AG04449 (cell line): ENCODE measurements at regions not wholly inside any gene's neighbourhood (a gene's known extent, or its start where the extent isn't known, plus 50 kb on each side); places are given as distances from the start of the nearest gene placed in this dataset.

Experiments
- CTCF ChIA-PET: fragments of 350-600 bp; formaldehyde crosslinking; extraction: SDS; loops from one replicate; lab custom pipeline; 2021; ENCODE audit warnings: antibody characterized with exemption; lab: Yijun Ruan, JAX
- POLR2A ChIA-PET: fragments of 400-600, 350-600 bp; formaldehyde crosslinking; extraction: SDS; loops from one replicate; lab custom pipeline; 2020; ENCODE audit warnings: antibody characterized with exemption, inconsistent platforms; lab: Yijun Ruan, JAX
- DNase-seq: peaks from one replicate; pipeline ENCODE4 v3.0.0-alpha.2; 2010; ENCODE audit warnings: low read depth, low spot score
- H3K4me3 ChIP-seq: 2 replicates; pipeline ENCODE4 v1.5.1; 2011; ENCODE audit warnings: low read depth, mild to moderate bottlenecking, control low read depth, low read length
- CTCF ChIP-seq: IDR thresholded peaks from one replicate; pipeline ENCODE4 v1.5.1; 2011; ENCODE audit warnings: mild to moderate bottlenecking, moderate library complexity, low read length, control low read depth, inconsistent platforms; ENCODE audit not compliant: insufficient read depth; ENCODE audit errors: missing control alignments

- DNase-seq, result no peak
- CTCF ChIA-PET, result no interaction called here
- no peak overlapping the region for H3K4me3 ChIP-seq
- POLR2A ChIA-PET, result no interaction called here
- no peak for TF ChIP-seq CTCF
Observed at GRCh38 chr6:134738211-134738885, 211.6 kb downstream of the ALDH8A1 start.

DNA sequence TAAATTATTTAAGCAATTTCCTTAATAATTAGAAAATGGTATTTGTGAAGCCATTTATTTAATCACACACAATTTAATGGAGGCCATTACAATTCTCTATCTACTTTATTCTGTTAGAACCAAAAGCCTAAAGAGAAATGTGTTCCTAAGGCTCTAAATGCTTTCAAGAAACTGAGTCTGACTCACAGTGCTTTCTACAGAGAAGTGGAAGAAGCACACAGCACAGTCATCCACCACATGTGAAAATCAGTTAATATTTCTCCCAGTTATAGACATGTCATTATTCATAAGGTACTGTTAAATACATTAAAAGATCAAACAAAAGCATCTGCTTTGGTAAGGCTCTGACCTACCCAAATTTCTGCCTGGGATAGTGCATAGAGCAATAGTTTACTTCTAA is 214.4 kb downstream of the ALDH8A1 start:
- TF ChIP-seq CTCF, result no peak
- DNase-seq, result no peak
- no peak overlapping the region for H3K4me3 ChIP-seq
- ChIA-PET POLR2A (no interaction called here), CTCF (no interaction called here)

GRCh38 chr6:134734312-134734869 is 215.5 kb downstream of the ALDH8A1 start:
- CTCF ChIA-PET, result no interaction called here
- TF ChIP-seq CTCF, result no peak
- no peak for DNase-seq

DNA sequence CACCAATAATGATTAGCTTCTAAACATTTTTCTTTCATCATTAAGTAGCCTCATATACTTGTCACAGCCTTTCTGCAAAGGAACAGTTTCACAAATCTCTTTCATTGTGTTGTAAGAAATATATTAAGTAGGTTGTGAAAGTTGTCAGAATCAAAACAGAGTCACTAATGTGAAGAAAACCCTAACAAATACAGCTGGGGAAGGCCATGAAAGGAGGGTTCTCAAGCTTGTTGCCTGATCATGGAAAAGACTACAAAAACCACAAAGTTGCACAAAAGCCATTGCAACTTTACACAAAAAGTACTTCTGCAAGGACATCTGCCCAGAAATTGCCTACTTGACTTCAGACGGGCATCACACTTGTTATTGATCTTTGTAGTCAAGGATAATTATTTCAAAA is 216.1 kb downstream of the ALDH8A1 start:
- no peak overlapping the region for H3K4me3 ChIP-seq
- ChIA-PET CTCF (no interaction called here), POLR2A (no interaction called here)
- no peak for DNase-seq
- no peak for TF ChIP-seq CTCF

More at GRCh38 chr6:134734312-134734869, 215.5 kb downstream of the ALDH8A1 start:
- POLR2A ChIA-PET, result no interaction called here
- H3K4me3 ChIP-seq, result no peak overlapping the region

GRCh38 chr6:134732763-134733162 is 217.1 kb downstream of the ALDH8A1 start:
- ChIA-PET CTCF (no interaction called here), POLR2A (no interaction called here)
- no peak overlapping the region for H3K4me3 ChIP-seq
- no peak for TF ChIP-seq CTCF
- DNase-seq, result no peak

- no peak for DNase-seq
- no peak overlapping the region for H3K4me3 ChIP-seq
- CTCF ChIA-PET, result no interaction called here
- POLR2A ChIA-PET, result no interaction called here
- no peak for TF ChIP-seq CTCF
Observed at GRCh38 chr6:134731615-134732014, 218.3 kb downstream of the ALDH8A1 start.
